A204.1 (cell line): ENCODE measurements at regions not wholly inside any gene's neighbourhood (a gene's known extent, or its start where the extent isn't known, plus 50 kb on each side); places are given as distances from the start of the nearest gene placed in this dataset.

Experiments used
- FAIRE-seq: peaks from 2 replicates; lab custom pipeline; 2012; peaks lifted over from hg19 to GRCh38; lab: Jason Lieb, UNC

GRCh38 chr5:96245140-96246091 lies 187.6 kb downstream of the PCSK1 start:
- no peak for FAIRE-seq

GRCh38 chr5:96244696-96245095 lies 188.4 kb downstream of the PCSK1 start:
- no peak for FAIRE-seq

DNA sequence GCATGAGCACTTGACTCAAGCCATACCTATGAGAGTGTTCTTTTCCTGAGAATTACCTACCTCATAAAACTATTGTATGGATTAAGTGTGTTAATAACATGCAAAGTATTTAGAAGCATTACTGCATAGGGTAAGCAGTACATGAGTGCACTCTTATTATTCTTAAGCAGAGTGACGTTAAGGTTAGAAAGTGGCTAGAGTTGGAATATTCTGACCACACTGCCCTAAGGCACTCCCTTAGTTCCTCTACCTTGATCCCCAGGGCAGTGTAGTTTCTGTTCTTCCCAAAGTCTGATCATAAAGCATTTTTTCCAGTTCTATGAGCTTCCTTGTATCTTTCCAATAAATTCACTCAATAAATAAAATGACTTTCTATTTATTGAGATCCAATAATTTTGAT lies 189.2 kb downstream of the PCSK1 start:
- FAIRE-seq, result no peak

GRCh38 chr5:96243203-96243602 lies 189.8 kb downstream of the PCSK1 start:
- FAIRE-seq, result no peak

DNA sequence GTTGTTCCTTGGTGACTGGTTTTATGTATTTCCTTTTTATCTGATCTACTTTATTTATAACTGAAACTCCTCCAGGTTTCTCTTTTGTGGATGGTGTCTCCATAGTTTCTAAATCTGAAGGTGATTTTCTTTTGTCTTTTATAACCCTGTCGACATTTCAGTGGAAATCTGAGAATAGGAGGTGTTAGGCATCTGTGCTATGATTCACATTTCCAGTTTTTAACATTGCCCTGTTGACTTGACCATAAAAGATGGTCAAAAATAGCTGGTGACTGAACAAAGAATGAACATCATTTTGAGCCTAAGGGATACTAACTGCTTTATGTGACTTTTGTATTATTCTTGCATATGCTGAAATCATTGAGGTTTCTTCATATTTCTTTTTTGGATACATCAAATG lies 190.5 kb downstream of the PCSK1 start:
- no peak for FAIRE-seq

DNA sequence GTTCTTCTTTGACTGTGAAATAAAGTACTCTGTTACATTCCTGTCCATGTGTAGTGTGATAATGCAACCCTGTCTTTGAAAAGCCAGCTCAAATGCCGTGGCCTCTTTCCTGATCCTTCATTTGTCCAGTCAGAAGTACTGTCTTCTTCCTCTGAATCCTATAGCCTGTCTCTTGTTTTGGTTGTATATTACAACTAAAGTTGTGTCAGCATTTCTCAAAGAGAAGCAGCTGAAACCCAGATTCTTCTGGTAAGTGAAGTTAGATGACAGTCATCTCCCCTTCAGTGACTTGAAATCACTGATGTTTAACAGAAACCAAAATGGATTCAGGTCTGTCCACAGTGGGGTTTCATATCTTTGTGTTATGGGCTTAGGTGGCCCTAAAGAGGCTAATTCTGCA lies 196.2 kb downstream of the PCSK1 start:
- FAIRE-seq, result no peak

DNA sequence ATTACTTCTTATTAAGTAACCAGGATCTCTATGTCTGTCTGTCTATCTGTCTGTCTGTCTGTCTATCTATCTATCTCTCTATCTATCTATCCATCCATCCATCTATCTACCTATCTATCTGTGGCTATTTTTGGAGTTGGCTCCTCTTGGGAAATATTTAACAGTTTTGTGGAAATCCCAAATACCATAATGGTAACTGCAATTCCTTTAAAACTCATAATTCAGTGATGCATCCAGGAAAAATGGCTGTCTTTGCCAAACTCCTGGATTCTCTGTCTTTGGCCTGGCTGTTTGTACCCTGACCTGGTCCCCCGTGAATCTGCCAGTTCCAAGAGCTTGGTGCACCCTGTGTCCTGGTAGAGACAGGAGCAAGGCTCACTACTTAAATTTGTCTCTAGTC lies 197.0 kb downstream of the PCSK1 start:
- no peak for FAIRE-seq

DNA sequence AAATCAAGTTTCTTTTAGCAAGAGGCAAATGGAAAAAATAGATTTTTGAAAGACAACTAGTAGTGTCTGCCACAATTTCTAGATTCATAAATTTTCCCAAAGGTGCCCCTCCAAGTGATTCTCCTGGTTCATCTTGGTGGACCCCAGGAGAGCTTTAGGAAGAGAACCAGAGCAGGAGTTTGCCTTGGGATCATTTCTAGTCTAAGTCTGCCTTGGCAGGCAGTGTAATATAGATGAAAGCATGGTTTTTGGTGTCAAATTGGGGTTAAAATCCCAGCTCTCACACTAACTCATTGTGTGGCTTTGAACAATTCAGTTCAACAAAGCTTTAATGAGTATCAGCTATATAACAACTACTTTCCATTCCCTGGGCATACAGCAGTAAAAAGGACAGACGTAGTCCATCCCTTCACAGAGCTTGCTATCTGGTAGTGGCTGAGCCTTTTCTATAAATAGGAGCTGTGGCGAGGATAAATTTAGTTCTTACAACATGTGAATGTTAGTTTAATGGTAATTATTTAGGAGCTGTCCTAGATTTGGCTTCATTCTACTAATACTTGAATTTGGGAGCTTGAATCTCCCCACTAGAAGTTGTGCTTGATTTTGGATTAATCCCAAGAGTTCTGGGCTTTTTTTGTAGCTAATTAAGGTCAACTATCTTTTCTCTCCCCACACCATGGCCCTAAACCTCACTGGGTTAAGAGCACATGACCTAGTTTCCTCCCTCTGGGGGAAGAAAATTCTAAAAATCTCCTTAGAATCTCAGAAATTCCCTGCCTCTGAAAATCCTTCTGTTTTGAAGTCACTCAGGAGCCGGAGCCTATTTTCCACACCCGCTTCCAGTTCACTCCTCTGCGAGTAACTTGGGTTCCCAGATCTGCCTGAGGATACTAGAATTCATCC lies 197.8 kb downstream of the PCSK1 start:
- FAIRE-seq, result no peak

DNA sequence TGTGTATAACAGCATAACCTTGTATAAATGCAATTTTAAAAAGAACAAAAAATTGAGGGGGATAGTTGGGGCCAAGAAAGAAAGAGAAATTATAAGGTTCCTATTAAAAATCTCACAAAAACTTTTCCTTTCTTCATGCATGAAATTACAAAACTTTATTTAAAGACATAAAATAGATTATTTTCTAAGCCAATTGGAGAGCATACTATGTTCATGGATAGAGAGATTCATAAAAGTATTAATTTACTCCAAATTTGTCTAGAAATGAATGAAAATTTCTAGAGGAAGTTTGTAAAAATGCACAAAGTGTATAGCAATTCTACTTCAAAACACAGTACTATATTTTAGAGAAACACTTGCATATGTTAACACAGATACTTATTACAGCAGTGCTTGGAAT lies 200.4 kb downstream of the PCSK1 start:
- no peak for FAIRE-seq

GRCh38 chr5:96229188-96229587 lies 203.9 kb downstream of the PCSK1 start:
- FAIRE-seq, result no peak

GRCh38 chr5:96228408-96228807 lies 204.6 kb downstream of the PCSK1 start:
- FAIRE-seq, result no peak

DNA sequence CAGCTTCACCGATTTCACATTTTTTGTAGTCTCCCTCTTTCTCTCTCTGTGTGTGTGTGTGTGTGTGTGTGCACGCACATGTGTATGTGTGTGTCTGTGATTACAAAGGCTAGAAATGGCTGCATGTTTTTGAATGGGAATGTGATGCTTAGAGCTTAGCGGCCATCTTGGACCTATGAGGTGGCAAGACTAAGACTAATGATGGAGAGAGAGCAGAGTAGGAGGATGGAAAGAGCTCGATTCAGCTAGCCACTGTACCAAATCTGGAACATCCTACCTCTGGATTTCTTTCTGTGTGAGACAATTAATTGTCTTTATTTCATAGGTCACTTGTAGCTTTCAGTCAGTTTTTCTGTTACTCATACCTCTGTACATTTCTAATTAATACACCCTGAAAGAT lies 205.1 kb downstream of the PCSK1 start:
- FAIRE-seq, result no peak

DNA sequence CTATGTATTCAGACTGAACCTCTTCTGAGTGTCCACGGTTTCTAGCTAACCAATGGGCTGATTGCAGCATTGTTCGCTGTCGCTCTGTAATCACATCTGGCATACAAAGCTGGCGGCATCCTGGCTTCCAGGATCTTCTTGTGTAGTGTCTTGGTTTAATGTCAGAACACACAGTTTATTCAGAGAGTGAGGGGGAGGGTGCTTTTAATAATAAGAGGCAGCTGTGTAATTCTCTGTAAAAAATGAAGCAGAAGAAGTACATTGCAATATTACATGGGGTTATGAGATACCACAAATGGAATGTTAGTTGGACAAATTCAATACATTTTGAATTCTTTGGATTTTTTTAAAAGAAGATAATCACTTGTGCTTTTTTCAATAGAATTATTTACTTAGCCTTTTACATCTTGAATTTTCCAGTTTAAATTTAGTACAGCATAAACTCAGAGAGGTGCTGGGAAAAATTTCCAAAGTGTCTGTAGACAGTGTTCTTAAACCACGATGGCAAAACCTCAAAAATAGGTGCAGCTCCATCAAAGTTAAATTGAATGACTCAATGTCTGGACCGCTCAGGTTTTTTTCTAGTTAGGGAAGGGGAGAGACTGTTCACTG lies 206.0 kb downstream of the PCSK1 start:
- no peak for FAIRE-seq

DNA sequence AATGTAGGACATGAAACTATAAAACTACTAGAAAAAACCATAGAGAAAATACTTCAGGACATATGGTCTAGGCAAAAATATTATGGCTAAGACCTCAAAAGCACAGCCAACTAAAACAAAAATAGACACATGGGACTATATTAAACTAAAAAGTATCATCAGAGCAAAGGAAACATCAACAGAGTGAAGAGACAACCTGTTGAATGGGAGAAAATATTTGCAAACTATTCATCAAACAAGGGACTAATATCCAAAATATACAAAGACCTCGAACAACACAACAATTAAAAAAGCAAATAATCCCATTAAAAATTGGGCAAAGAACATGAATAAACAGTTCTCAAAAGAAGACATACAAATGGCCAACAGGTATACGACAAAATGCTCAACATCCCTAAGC lies 210.9 kb downstream of the PCSK1 start:
- FAIRE-seq, result no peak

GRCh38 chr5:96220610-96221390 lies 212.2 kb downstream of the PCSK1 start:
- no peak for FAIRE-seq

GRCh38 chr5:96219580-96220281 lies 213.3 kb downstream of the PCSK1 start:
- FAIRE-seq, result no peak

GRCh38 chr5:96218653-96219052 lies 214.4 kb downstream of the PCSK1 start:
- no peak for FAIRE-seq

- FAIRE-seq, result no peak
These were observed 218.4 kb downstream of the PCSK1 start for GRCh38 chr5:96214442-96215197.

DNA sequence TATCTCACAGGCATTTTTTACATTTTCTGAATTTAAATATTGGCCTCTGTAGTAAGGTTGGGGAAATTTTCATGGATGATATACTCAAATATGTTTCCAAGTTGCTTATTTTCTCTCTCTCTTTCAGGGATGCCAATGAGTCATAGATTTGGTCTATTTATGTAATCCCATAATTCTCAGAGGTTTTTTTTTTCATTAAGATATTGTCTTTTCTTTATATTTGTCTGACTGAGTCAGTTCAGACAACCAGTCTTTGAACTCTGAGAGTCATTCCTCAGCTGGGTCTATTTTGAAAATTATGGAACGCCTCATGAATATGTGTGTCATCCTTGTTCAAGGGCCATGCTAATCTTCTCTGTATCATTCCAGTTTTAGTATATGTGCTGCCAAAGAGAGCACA lies 223.2 kb downstream of the PCSK1 start:
- no peak for FAIRE-seq

GRCh38 chr5:96207420-96207819 lies 225.6 kb downstream of the PCSK1 start:
- FAIRE-seq, result no peak

DNA sequence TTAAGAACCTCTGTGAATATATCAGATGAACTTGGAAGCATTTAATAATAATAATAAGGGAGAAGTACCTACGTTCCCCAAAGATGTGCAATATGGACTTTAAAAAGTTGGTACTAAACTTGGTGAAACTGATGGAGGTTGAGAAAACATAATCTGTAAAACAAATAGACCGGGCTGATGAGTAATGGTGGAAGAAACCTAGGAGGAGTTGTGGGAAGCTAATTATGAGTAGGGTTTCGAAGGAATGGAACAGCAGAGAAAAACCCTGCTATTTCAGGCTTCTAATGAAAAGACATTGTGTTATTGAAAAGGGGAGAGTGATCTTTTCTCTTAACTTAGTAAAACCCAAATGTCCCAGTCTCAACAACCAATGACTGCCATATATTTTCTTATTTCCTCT lies 229.3 kb downstream of the PCSK1 start:
- no peak for FAIRE-seq
